Activated T-cell treated with anti-CD3 and anti-CD28 coated beads for 24 hours (primary cell): ENCODE measurements at regions not wholly inside any gene's neighbourhood (a gene's known extent, or its start where the extent isn't known, plus 50 kb on each side); places are given as distances from the start of the nearest gene placed in this dataset.
"Not testable (repeated sequence)": the region's sequence is repeated elsewhere in the genome, so short reads cannot be mapped to it uniquely, and the experiment has no call there.

Source experiments
- DNase-seq: peaks from one replicate; pipeline ENCODE4 v3.0.0-alpha.2; 2020; ENCODE audit warnings: low read depth

GRCh38 chr9:106109706-106110105, 415.4 kb downstream of the TMEM38B start:
- DNase-seq = not testable (repeated sequence)

- DNase-seq = no peak
Measured at GRCh38 chr9:106110483-106110882, 416.1 kb downstream of the TMEM38B start.

GRCh38 chr9:106111039-106111730, 416.8 kb downstream of the TMEM38B start:
- DNase-seq = no peak

- no peak for DNase-seq
Measured at GRCh38 chr9:106112935-106113334, 418.6 kb downstream of the TMEM38B start.

- DNase-seq = no peak
Measured at GRCh38 chr9:106119176-106119575, 424.8 kb downstream of the TMEM38B start.

- DNase-seq = no peak
Measured at GRCh38 chr9:106120071-106120470, 425.7 kb downstream of the TMEM38B start.

GRCh38 chr9:106127776-106128175, 433.4 kb downstream of the TMEM38B start:
- DNase-seq = no peak

GRCh38 chr9:106130374-106130773, 436.0 kb downstream of the TMEM38B start:
- no peak for DNase-seq

GRCh38 chr9:106143781-106144180, 449.4 kb downstream of the TMEM38B start:
- no peak for DNase-seq

GRCh38 chr9:106146066-106146840, 451.9 kb downstream of the TMEM38B start:
- DNase-seq = no peak

- no peak for DNase-seq
Measured at GRCh38 chr9:106146886-106147285, 452.5 kb downstream of the TMEM38B start.

- DNase-seq = no peak
Measured at GRCh38 chr9:106149956-106150355, 455.6 kb downstream of the TMEM38B start.

GRCh38 chr9:106156465-106156864, 462.1 kb downstream of the TMEM38B start:
- DNase-seq = no peak

GRCh38 chr9:106172265-106172664, 477.9 kb downstream of the TMEM38B start:
- DNase-seq = no peak

- no peak for DNase-seq
Measured at GRCh38 chr9:106174346-106174745, 480.0 kb downstream of the TMEM38B start.

- DNase-seq = no peak
Measured at GRCh38 chr9:106177216-106177615, 482.9 kb downstream of the TMEM38B start.

GRCh38 chr9:106179191-106179590, 484.9 kb downstream of the TMEM38B start:
- no peak for DNase-seq

- not testable (repeated sequence) for DNase-seq
Measured at GRCh38 chr9:106203815-106204516, 509.6 kb downstream of the TMEM38B start.

- no peak for DNase-seq
Measured at GRCh38 chr9:106207298-106207697, 513.0 kb downstream of the TMEM38B start.

GRCh38 chr9:106218427-106218826, 524.1 kb downstream of the TMEM38B start:
- DNase-seq = no peak

GRCh38 chr9:106218854-106219253, 524.5 kb downstream of the TMEM38B start:
- DNase-seq = no peak

- no peak for DNase-seq
Measured at GRCh38 chr9:106220415-106220814, 526.1 kb downstream of the TMEM38B start.

GRCh38 chr9:106228861-106229260, 534.5 kb downstream of the TMEM38B start:
- DNase-seq = no peak
